GM13977 (cell line): ENCODE measurements at regions not wholly inside any gene's neighbourhood (a gene's known extent, or its start where the extent isn't known, plus 50 kb on each side); places are given as distances from the start of the nearest gene placed in this dataset.

Experiments
- DNase-seq: peaks from one replicate; pipeline ENCODE4 v3.0.0; 2012; ENCODE audit warnings: low spot score
- in situ Hi-C: fragments of 300-500 bp; cut with MboI; formaldehyde crosslinking; loops from one replicate; pipeline ENCODE4 v1.12.0; 2022; ENCODE audit warnings: low sequenced_read_pairs, low pct_unique_long_range_greater_than_20kb, mixed read lengths, inconsistent platforms; ENCODE audit not compliant: unreplicated experiment
- TF ChIP-seq, protein P1 (sequence below): IDR thresholded peaks from 2 replicates; pipeline ENCODE4 v1.5.1; 2012; ENCODE audit warnings: mild to moderate bottlenecking, control low read depth; ENCODE audit not compliant: insufficient read depth; ENCODE audit errors: extremely low read depth, missing control alignments

DNA sequence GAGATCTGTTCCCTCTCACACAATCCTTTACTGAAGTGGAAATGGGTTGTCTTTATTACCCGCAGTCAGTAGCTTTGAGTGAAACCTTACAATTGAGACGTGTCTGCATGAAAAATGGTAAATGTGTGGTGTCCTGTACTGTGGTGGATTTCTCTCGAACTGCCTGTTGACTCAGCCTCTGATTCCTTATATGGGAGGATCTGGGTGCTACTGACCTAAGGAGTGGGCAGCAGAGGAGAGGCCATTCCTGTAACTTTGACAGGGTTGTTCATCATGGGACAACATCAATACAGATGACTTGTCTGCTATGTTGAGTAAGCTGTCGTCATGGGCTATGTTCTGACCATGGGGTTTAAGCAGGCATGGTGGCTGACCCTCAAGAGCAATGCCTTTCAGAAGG, 159.6 kb upstream of the WDR1 start:
- TF ChIP-seq, protein P1, sequence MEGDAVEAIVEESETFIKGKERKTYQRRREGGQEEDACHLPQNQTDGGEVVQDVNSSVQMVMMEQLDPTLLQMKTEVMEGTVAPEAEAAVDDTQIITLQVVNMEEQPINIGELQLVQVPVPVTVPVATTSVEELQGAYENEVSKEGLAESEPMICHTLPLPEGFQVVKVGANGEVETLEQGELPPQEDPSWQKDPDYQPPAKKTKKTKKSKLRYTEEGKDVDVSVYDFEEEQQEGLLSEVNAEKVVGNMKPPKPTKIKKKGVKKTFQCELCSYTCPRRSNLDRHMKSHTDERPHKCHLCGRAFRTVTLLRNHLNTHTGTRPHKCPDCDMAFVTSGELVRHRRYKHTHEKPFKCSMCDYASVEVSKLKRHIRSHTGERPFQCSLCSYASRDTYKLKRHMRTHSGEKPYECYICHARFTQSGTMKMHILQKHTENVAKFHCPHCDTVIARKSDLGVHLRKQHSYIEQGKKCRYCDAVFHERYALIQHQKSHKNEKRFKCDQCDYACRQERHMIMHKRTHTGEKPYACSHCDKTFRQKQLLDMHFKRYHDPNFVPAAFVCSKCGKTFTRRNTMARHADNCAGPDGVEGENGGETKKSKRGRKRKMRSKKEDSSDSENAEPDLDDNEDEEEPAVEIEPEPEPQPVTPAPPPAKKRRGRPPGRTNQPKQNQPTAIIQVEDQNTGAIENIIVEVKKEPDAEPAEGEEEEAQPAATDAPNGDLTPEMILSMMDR = no peak
- DNase-seq = no peak
- in situ Hi-C loops = no loop called here

DNA sequence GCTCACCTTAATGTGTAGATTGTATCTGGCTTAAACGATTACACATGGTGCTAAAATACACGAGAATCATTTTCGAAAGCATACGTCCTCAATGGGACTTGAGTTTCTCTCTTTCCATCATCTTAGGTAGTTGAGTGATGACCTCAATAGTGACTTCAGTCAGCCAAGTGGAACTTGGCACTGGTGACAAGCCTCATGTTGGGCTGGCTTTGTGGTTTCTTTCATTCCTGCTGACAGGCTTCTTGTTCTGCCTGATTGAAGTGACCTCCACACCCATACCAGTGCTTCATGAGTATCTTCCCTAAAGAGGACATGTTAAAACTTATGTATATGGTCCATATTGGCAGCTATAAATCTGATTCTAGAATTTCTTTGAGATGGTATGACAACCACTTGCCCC, 159.1 kb upstream of the WDR1 start:
- no peak for DNase-seq
- in situ Hi-C loops = no loop called here
- TF ChIP-seq, protein P1 = no peak

DNA sequence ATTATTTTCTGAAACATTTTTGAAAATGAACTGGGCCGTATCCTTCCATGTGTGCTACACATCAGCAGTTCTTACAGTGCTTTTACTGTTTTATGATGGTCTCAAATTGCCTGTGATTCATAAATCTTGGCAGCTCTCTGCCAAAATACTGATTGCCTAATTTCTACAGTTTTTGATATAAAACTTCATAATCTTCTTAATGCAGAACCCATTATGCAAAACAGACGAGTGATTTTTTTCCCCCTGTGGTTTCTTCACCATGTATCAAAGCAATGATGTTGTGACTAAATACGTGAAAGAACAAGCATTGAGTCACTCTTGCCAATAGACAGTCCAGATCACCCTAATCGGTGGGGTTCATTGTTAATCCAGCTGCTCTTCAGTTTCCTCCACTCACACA, 156.4 kb upstream of the WDR1 start:
- TF ChIP-seq, protein P1 = no peak
- in situ Hi-C loops = no loop called here
- DNase-seq = no peak

DNA sequence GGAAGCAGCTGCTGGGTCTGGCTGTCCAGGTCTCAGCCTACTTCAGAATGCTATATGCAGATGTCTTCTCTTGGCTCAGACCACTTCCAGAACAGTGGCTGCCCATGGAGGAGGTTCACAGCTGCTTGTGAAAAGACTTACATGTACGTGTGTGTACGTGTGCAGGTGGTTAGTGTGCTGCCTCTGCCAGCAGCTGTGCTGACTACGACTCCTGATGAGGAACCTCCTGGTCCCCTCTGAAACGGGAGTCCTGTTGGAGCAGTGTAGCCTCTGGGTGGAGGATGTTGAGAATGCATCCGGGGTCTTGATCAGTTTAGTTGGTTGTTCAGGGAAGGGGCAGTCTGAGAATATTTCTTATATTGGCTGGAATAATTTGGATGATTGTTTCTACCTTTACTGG, 155.9 kb upstream of the WDR1 start:
- TF ChIP-seq, protein P1 = no peak
- in situ Hi-C loops = no loop called here
- DNase-seq = no peak

GRCh38 chr4:10267066-10267465, 150.5 kb upstream of the WDR1 start:
- TF ChIP-seq, protein P1 = no peak
- in situ Hi-C loops = no loop called here
- no peak for DNase-seq

DNA sequence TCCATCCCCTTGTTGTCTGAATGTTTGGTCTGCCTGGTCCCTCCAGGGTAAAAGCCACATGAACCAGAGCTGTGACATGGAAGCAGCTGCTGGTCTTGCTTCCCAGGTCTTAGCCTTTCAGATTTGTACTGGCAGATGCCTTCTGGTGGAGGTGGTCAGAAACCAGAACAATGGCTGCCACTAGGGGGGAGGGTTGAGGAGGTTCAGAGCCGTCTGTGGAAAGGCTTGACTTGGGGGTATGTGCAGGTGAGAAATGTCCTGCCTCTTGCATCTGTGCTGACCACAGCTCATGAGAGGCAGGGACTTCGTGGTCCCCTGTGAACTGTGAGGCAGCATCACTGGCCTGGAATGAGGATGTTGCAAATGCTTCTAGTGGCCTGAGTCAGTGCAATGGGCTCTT, 144.2 kb upstream of the WDR1 start:
- in situ Hi-C loops = no loop called here
- DNase-seq = no peak

More for the DNA sequence above, 144.2 kb upstream of the WDR1 start:
- TF ChIP-seq, protein P1 = no peak
